Left hindlimb (tissue), 1 donor: ENCODE measurements at regions not wholly inside any gene's neighbourhood (a gene's known extent, or its start where the extent isn't known, plus 50 kb on each side); places are given as distances from the start of the nearest gene placed in this dataset.
A peak's percentile ranks its signal among the peaks of the same experiment; 100 is the strongest.
"Not testable (repeated sequence)": the region's sequence is repeated elsewhere in the genome, so short reads cannot be mapped to it uniquely, and the experiment has no call there.

ENCODE experiments used
- DNase-seq: peaks from one replicate; pipeline ENCODE4 v3.0.0-alpha.2; 2018

- not testable (repeated sequence) for DNase-seq
These were observed 161.8 kb upstream of the PTPN20 start for GRCh38 chr10:46749470-46749869.

GRCh38 chr10:46753763-46754162, 157.5 kb upstream of the PTPN20 start:
- not testable (repeated sequence) for DNase-seq

- not testable (repeated sequence) for DNase-seq
These were observed 149.8 kb upstream of the PTPN20 start for GRCh38 chr10:46761471-46761870.

- DNase-seq: not testable (repeated sequence)
These were observed 142.5 kb upstream of the PTPN20 start for GRCh38 chr10:46768515-46769291.

- DNase-seq: not testable (repeated sequence)
These were observed 137.9 kb upstream of the PTPN20 start for GRCh38 chr10:46773178-46773896.

- DNase-seq: not testable (repeated sequence)
These were observed 137.4 kb upstream of the PTPN20 start for GRCh38 chr10:46773897-46774236.

GRCh38 chr10:46774366-46774765, 136.9 kb upstream of the PTPN20 start:
- not testable (repeated sequence) for DNase-seq

- DNase-seq: not testable (repeated sequence)
These were observed 136.1 kb upstream of the PTPN20 start for GRCh38 chr10:46774945-46775667.

- DNase-seq: not testable (repeated sequence)
These were observed 135.6 kb upstream of the PTPN20 start for GRCh38 chr10:46775668-46776059.

GRCh38 chr10:46779571-46779970, 131.7 kb upstream of the PTPN20 start:
- DNase-seq: peak; percentile 80

- not testable (repeated sequence) for DNase-seq
These were observed 131.1 kb upstream of the PTPN20 start for GRCh38 chr10:46780164-46780563.

GRCh38 chr10:46781001-46781400, 130.2 kb upstream of the PTPN20 start:
- not testable (repeated sequence) for DNase-seq

GRCh38 chr10:46782001-46782874, 129.0 kb upstream of the PTPN20 start:
- DNase-seq: not testable (repeated sequence)

GRCh38 chr10:46784665-46785064, 126.6 kb upstream of the PTPN20 start:
- DNase-seq: not testable (repeated sequence)

GRCh38 chr10:46786125-46786517, 125.1 kb upstream of the PTPN20 start:
- DNase-seq: not testable (repeated sequence)

- peak; percentile 85 for DNase-seq
These were observed 124.5 kb upstream of the PTPN20 start for GRCh38 chr10:46786518-46787320.

- peak; percentile 31 for DNase-seq
These were observed 124.0 kb upstream of the PTPN20 start for GRCh38 chr10:46787321-46787615.

GRCh38 chr10:46792657-46793357, 118.4 kb upstream of the PTPN20 start:
- not testable (repeated sequence) for DNase-seq

- not testable (repeated sequence) for DNase-seq
These were observed 114.9 kb upstream of the PTPN20 start for GRCh38 chr10:46796351-46796750.

GRCh38 chr10:46802010-46802409, 109.2 kb upstream of the PTPN20 start:
- DNase-seq: not testable (repeated sequence)

GRCh38 chr10:46803082-46803481, 108.1 kb upstream of the PTPN20 start:
- not testable (repeated sequence) for DNase-seq
